K562 (cell line): ENCODE measurements at regions not wholly inside any gene's neighbourhood (a gene's known extent, or its start where the extent isn't known, plus 50 kb on each side); places are given as distances from the start of the nearest gene placed in this dataset.

Experiments
- ATAC-seq: fragments of 200-7000 bp; cut with Tn5 transposase; 3 replicates; pipeline ENCODE4 v1.9.1; 2020; ENCODE audit warnings: moderate library complexity
- BruUV-seq: library from RNA; stranded (reverse); fragments of 400-500 nt; replicated peaks from 2 replicates; lab custom pipeline; 2021; lab: Mats Ljungman, UMichigan
- CTCF ChIA-PET: fragments of 300-600 bp; formaldehyde crosslinking; extraction: SDS; loops from one replicate; lab custom pipeline; 2021; ENCODE audit warnings: low intra/inter-chr PET ratio; lab: Yijun Ruan, JAX
- POLR2A ChIA-PET: fragments of 300-600, 350-650 bp; sonication (Branson Sonifier 250); formaldehyde crosslinking; extraction: SDS; loops from one replicate; lab custom pipeline; 2021; ENCODE audit warnings: antibody characterized with exemption, inconsistent platforms; lab: Yijun Ruan, JAX
- DNase-seq, 4 experiments: peaks; one replicate each; pipeline versions ENCODE4 v3.0.0 to v3.0.0-alpha.2; 2011 to 2018; ENCODE audit warnings: low spot score in 3 of 4, mixed read lengths in 3 of 4; ENCODE audit errors: extremely low read depth in 1 of 4
- FAIRE-seq: peaks from 2 replicates; lab custom pipeline; 2011; peaks lifted over from hg19 to GRCh38; lab: Jason Lieb, UNC
- H2AFZ ChIP-seq: 2 replicates; pipeline ENCODE4 v1.6.0; 2011; ENCODE audit warnings: low read depth, low read length, control low read depth, inconsistent platforms
- H3K27ac ChIP-seq: fragments of 200-600 bp; 3 replicates; pipeline ENCODE4 v1.8.0; 2011; ENCODE audit warnings: low read depth, mild to moderate bottlenecking, control low read depth, inconsistent platforms, low read length, moderate library complexity, mixed read lengths; ENCODE audit errors: extremely low read depth
- H3K27me3 ChIP-seq, 2 experiments: fragments of 300-600 bp in 1 of 2; 2 replicates in 1 of 2; 3 replicates in 1 of 2; pipeline versions ENCODE4 v1.6.0 to v1.8.0; 2011; ENCODE audit warnings: inconsistent platforms in 2 of 2, low read length in 2 of 2, mild to moderate bottlenecking in 1 of 2, mixed read lengths in 1 of 2, moderate library complexity in 1 of 2; ENCODE audit not compliant: control insufficient read depth in 2 of 2, insufficient read depth in 2 of 2
- H3K36me3 ChIP-seq: fragments of 300-600 bp; 3 replicates; pipeline ENCODE4 v1.8.0; 2011; ENCODE audit warnings: mild to moderate bottlenecking, low read length, inconsistent platforms; ENCODE audit not compliant: control insufficient read depth, insufficient read depth
- H3K4me1 ChIP-seq, 2 experiments: fragments of 200-600 bp in 1 of 2; replicated peaks in 1 of 2; 2 replicates in 1 of 2; 3 replicates in 1 of 2; pipeline versions ENCODE4 v1.5.1 to v1.8.0; 2011; ENCODE audit warnings: inconsistent platforms in 2 of 2, low read length in 2 of 2, mild to moderate bottlenecking in 1 of 2, mixed read lengths in 1 of 2, moderate library complexity in 1 of 2; ENCODE audit not compliant: control insufficient read depth in 2 of 2, insufficient read depth in 2 of 2
- H3K4me2 ChIP-seq: 2 replicates; pipeline ENCODE4 v1.6.1; 2011; ENCODE audit warnings: low read length, control low read depth, inconsistent platforms, mixed read lengths; ENCODE audit not compliant: insufficient read depth
- H3K4me3 ChIP-seq: fragments of 200-600 bp; sonication (generic), shearing (Covaris generic); 2 replicates; pipeline ENCODE4 v1.5.1; 2016; ENCODE audit warnings: control low read depth, inconsistent platforms
- H3K79me2 ChIP-seq: fragments of 200-600 bp; 3 replicates; pipeline ENCODE4 v1.8.0; 2011; ENCODE audit warnings: low read length, inconsistent platforms; ENCODE audit not compliant: control insufficient read depth, insufficient read depth
- H3K9ac ChIP-seq, 2 experiments: 2 replicates each; pipeline versions ENCODE4 v1.6.0 to v1.6.1; 2011; ENCODE audit warnings: low read depth in 2 of 2, low read length in 2 of 2, control low read depth in 1 of 2, inconsistent platforms in 1 of 2, mild to moderate bottlenecking in 1 of 2, mixed read lengths in 1 of 2; ENCODE audit not compliant: insufficient read depth in 1 of 2
- H3K9me1 ChIP-seq: one replicate; pipeline ENCODE4 v1.6.0; 2011; ENCODE audit warnings: inconsistent platforms, mild to moderate bottlenecking, low read length, moderate library complexity; ENCODE audit not compliant: control insufficient read depth, insufficient read depth
- H3K9me3 ChIP-seq: replicated peaks from 2 replicates; pipeline ENCODE4 v1.5.1; 2011; ENCODE audit warnings: low read depth, low read length, inconsistent platforms; ENCODE audit not compliant: control insufficient read depth, insufficient read depth
- H4K20me1 ChIP-seq: replicated peaks from 2 replicates; pipeline ENCODE4 v1.6.1; 2011; ENCODE audit warnings: low read length, inconsistent platforms, mixed read lengths; ENCODE audit not compliant: control insufficient read depth, insufficient read depth
- ARID3B ChIP-seq: fragments of 250-450 bp; sonication (Bioruptor Pico); IDR thresholded peaks from 2 replicates; pipeline ENCODE4 v1.4.0; 2020; ENCODE audit warnings: borderline replicate concordance
- CBFB ChIP-seq: sonication (generic); formaldehyde crosslinking; IDR thresholded peaks from 2 replicates; pipeline ENCODE4 v1.4.0; 2020; ENCODE audit warnings: mild to moderate bottlenecking, missing genetic modification reagents
- E2F4 ChIP-seq: sonication (generic); formaldehyde crosslinking; IDR thresholded peaks from 2 replicates; pipeline ENCODE4 v1.8.0; 2022; ENCODE audit warnings: mild to moderate bottlenecking, low read depth, missing genetic modification reagents
- EWSR1 ChIP-seq: fragments of 450-650 bp; IDR thresholded peaks from 2 replicates; pipeline ENCODE4 v1.6.1; 2018; ENCODE audit warnings: borderline replicate concordance, mild to moderate bottlenecking, low read depth, moderate library complexity; ENCODE audit not compliant: partially characterized antibody
- GABPB2 ChIP-seq: fragments of 250-450 bp; sonication (Bioruptor Pico); conservative IDR thresholded peaks from 2 replicates; pipeline ENCODE4 v1.5.1; 2021; ENCODE audit warnings: mild to moderate bottlenecking
- RERE ChIP-seq: sonication (generic); formaldehyde crosslinking; IDR thresholded peaks from 2 replicates; pipeline ENCODE4 v1.8.0; 2023; ENCODE audit warnings: missing genetic modification reagents, mild to moderate bottlenecking, borderline replicate concordance
- WGBS: fragments of 100-300 bp; shearing (Covaris generic); methylation state at CpG from one replicate; pipeline ENCODE4 v1.1.6; 2016; ENCODE audit warnings: low coverage, mixed read lengths; ENCODE audit not compliant: insufficient coverage; ENCODE audit errors: missing lambda C conversion rate; 5-methylcytosine and 5-hydroxymethylcytosine counted together
- in situ Hi-C: fragments of 300-500 bp; cut with MboI; formaldehyde crosslinking; loops from 4 replicates; pipeline ENCODE4 v1.15.0; 2018; ENCODE audit warnings: inconsistent platforms, mixed read lengths
- intact Hi-C: fragments of 100-400 bp; cut with micrococcal nuclease; formaldehyde crosslinking; loops from 2 replicates; pipeline ENCODE4 v1.14.2; 2022

- H3K27me3 ChIP-seq, result no peaks in the 10 kb centered on the region
- H3K9me1 ChIP-seq, result no peaks in the 10 kb centered on the region
- ATAC-seq, result no peak
- CTCF ChIA-PET, result no interaction called here
- intact Hi-C loops, result no loop called here
- TF ChIP-seq ARID3B (CRISPR knock-in tag) (no peak), EWSR1 (no peak), GABPB2 (CRISPR knock-in tag) (no peak), CBFB (CRISPR knock-in tag) (no peak), RERE (CRISPR knock-in tag) (no peak), E2F4 (no peak)
- no peak overlapping the region for H2AFZ ChIP-seq
- POLR2A ChIA-PET, result no interaction called here
- in situ Hi-C loops, result no loop called here
- no peaks in the 10 kb centered on the region for H3K9me3 ChIP-seq
- FAIRE-seq, result no peak
- H3K4me3 ChIP-seq, result no peak overlapping the region
- WGBS, result 13% methylated on average over 3 of the region's 3 CpGs
- H3K9ac ChIP-seq, result no peak overlapping the region
- H4K20me1 ChIP-seq, result no peaks in the 10 kb centered on the region
- H3K4me2 ChIP-seq, result no peak overlapping the region
- no peak for DNase-seq
- BruUV-seq, result no TSS peak
- H3K4me1 ChIP-seq, result no peaks in the 10 kb centered on the region
- H3K36me3 ChIP-seq, result no peaks in the 10 kb centered on the region
- no peaks in the 10 kb centered on the region for H3K79me2 ChIP-seq
- no peak overlapping the region for H3K27ac ChIP-seq
Measured at GRCh38 chrX:142499992-142500391, 294.9 kb upstream of the MAGEC2 start.
